ENCODE measurements at regions not wholly inside any gene's neighbourhood (a gene's known extent, or its start where the extent isn't known, plus 50 kb on each side); places are given as distances from the start of the nearest gene placed in this dataset.

GRCh38 chr6:9481292-9482029, 933.4 kb downstream of the TFAP2A start:
- TF ChIP-seq CTCF (IDR thresholded peaks at IDR 0.05) (peak; percentile 18; the same call in 1 of the 2 replicates), POLR2AphosphoS5 (IDR thresholded peaks at IDR 0.05; ENCODE audit: low read depth, low read length) (peak; percentile 51; the same call in 1 of the 2 replicates)

Measured in Panc1 (cell line).